Cardiac fibroblast (primary cell): ENCODE measurements at regions not wholly inside any gene's neighbourhood (a gene's known extent, or its start where the extent isn't known, plus 50 kb on each side); places are given as distances from the start of the nearest gene placed in this dataset.
"Not testable (repeated sequence)": the region's sequence is repeated elsewhere in the genome, so short reads cannot be mapped to it uniquely, and the experiment has no call there.

Experiments used
- DNase-seq, 2 donors: peaks; one replicate each; pipeline versions ENCODE4 v3.0.0 to v3.0.0-alpha.2; 2010; ENCODE audit warnings: low read depth in 2 of 2
- H3K4me3 ChIP-seq, 2 donors: replicated peaks in 1 of 2; 1 replicate in 1 of 2; 2 replicates in 1 of 2; pipeline ENCODE4 v1.5.1; 2011; ENCODE audit warnings: low read depth in 2 of 2, low read length in 2 of 2, mild to moderate bottlenecking in 2 of 2, moderate library complexity in 1 of 2
- TF ChIP-seq, protein P1 (sequence below): IDR thresholded peaks from one replicate; pipeline ENCODE4 v1.5.1; 2011; ENCODE audit warnings: low read depth, mild to moderate bottlenecking, low read length, inconsistent platforms

DNA sequence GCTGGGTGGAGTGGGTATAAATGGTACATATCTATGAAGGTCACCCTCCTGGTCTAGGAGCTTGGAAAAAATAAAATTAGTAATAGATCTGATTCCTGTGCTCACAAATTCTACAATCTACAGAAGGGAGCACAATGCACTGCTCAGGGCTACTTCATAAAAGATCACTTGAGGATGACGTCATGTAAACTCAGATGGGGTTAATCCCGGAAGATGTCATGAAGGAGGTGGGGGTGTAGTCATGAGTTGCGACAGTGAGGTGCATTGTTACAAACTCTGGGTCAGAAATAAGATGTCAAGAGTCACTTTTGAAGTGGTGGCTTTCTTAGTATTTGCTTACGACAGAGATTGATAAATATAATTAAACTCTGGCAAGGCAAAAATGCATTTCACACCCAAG lies 68.2 kb downstream of the LHX9 start:
- no peak for DNase-seq
- no peak overlapping the region for H3K4me3 ChIP-seq
- TF ChIP-seq, protein P1, sequence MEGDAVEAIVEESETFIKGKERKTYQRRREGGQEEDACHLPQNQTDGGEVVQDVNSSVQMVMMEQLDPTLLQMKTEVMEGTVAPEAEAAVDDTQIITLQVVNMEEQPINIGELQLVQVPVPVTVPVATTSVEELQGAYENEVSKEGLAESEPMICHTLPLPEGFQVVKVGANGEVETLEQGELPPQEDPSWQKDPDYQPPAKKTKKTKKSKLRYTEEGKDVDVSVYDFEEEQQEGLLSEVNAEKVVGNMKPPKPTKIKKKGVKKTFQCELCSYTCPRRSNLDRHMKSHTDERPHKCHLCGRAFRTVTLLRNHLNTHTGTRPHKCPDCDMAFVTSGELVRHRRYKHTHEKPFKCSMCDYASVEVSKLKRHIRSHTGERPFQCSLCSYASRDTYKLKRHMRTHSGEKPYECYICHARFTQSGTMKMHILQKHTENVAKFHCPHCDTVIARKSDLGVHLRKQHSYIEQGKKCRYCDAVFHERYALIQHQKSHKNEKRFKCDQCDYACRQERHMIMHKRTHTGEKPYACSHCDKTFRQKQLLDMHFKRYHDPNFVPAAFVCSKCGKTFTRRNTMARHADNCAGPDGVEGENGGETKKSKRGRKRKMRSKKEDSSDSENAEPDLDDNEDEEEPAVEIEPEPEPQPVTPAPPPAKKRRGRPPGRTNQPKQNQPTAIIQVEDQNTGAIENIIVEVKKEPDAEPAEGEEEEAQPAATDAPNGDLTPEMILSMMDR = no peak

DNA sequence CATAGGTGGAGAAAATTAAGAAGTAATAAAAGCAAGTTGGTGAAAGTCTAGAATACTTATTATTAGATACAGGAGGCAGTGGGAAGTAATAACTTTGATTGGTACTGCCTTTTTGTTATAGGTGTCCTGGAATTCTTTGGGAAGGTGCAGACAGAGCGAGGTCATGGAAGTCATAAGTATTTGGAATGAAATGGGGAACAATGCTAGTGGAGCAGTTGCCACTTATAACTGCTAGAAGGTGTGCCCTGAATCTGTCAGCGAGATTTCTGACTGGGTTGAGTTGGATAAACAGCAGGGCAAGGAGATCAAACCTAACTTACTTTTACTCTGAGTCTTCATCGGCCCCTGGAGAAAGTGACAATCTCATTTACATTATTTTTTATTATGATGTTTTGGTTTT lies 69.6 kb downstream of the LHX9 start:
- TF ChIP-seq, protein P1 = no peak
- no peak for DNase-seq
- H3K4me3 ChIP-seq = no peak overlapping the region

DNA sequence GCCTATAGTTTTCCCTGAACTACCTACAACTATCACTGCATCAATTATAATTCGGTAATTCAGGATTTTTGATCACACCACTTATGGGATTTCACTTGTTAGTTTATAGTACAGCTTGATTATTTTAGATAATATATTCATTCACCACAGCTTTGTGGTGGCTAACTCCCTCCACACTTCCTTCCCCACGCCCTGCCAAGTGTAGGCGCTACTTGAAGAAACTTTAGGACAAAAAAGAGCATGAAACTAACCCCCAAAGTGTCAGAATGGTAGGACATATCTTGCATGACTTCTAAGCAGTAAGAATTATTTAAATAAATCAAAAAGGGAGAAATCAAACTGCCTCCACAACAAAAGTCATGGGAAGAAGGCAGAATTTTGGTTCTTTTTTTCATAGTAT lies 70.1 kb downstream of the LHX9 start:
- no peak overlapping the region for H3K4me3 ChIP-seq
- TF ChIP-seq, protein P1 = no peak
- DNase-seq = no peak

DNA sequence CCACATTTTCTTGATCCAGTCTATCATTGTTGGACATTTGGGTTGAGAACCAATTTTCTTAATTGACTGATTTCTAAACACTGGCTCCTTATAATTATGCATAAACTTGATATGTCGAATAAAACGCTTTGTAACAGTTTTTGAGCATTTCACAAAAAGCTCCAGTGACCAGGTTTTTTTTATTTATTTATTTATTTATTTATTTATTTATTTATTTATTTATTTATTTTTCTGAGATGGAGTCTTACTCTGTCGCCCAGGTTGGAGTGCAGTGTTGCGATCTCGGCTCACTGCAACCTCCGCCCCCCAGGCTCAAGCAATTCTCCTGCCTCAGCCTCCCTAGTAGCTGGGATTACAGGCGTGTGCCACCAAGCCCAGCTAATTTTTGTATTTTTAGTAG lies 71.4 kb downstream of the LHX9 start:
- DNase-seq, H3K4me3 ChIP-seq: not testable (repeated sequence)

DNA sequence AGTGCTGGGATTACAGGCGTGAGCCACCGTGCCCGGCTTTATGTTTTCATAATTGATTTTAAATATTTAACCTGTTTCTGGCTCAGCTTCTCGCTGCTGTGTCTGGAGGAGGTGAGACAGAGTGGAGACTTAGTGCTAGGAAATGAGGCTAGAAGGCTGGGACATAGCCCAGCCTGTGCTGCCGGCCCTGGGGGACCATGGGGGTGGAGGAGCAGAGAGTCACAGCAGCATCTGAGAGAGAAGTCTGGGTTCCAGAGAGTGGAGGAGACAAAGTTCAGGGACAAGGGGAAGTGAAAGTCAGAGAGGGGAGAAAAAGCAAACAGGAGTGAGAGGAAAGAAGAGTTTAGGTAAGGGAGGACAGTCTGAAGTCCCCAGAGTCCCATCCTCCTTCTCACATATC lies 71.9 kb downstream of the LHX9 start:
- H3K4me3 ChIP-seq = no peak overlapping the region
- TF ChIP-seq, protein P1 = no peak
- no peak for DNase-seq

DNA sequence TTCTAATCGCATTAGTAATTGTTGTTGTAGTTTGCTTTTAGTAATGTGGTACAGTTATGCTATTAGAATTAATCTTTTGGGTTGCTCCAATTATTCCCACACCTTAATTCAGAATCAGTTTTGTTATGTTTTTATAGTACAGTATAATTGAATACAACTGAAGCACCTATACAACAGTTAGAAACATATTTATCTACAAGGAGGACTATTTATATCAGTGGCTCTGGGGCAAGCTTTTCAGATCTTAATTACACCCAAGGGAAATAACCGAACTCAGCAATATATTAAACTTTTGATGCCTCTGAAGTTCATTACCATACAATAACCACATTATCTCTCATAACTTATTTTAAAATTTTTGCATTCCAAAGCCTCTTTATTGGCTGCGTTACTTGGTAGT lies 74.4 kb downstream of the LHX9 start:
- TF ChIP-seq, protein P1 = no peak
- DNase-seq = no peak
- H3K4me3 ChIP-seq = no peak overlapping the region

DNA sequence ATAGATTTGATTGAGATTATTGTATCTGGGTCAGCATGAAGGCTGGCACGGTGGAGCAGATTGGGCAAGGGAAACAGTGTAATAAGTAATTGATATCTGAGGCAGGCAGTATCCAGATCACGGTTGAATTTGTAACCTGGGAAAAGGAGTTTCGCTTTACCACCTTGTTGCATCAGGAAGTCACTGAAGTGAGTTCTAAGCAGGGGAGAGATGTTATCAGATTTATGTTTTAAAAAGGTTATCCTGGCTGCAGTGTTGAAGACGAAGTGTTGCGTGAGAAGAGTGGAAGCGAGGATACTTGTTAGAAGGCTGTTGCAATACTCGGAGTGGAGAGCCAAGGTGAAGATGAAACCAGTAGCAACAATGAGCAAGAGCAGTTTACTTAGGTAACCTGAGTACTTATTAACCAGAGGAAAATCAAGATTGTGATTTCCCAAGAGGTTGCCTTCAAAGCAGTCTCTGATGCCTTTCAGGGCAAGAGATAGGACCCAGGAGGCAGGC lies 77.8 kb downstream of the LHX9 start:
- H3K4me3 ChIP-seq = no peak overlapping the region
- DNase-seq = no peak
- TF ChIP-seq, protein P1 = no peak
